Activated naive CD8-positive, alpha-beta T cell treated with anti-CD3 and anti-CD28 coated beads, Interleukin-2, amount 50 U/mL, for 24 hours (primary cell): ENCODE measurements at regions not wholly inside any gene's neighbourhood (a gene's known extent, or its start where the extent isn't known, plus 50 kb on each side); places are given as distances from the start of the nearest gene placed in this dataset.
A peak's percentile ranks its signal among the peaks of the same experiment; 100 is the strongest.

Experiments used
- ATAC-seq: fragments of 150-1000 bp; cut with Tn5 transposase; one replicate; pipeline ENCODE4 v1.10.0; 2021
- DNase-seq: peaks from one replicate; pipeline ENCODE4 v3.0.0; 2021
- H3K27ac Mint-ChIP-seq: one replicate; pipeline ENCODE4 v1.8.0; 2021; ENCODE audit warnings: mild to moderate bottlenecking, mixed read lengths
- H3K27me3 Mint-ChIP-seq: one replicate; pipeline ENCODE4 v1.8.0; 2021; ENCODE audit warnings: mixed read lengths
- H3K36me3 Mint-ChIP-seq: one replicate; pipeline ENCODE4 v1.8.0; 2021; ENCODE audit warnings: low read depth, mixed read lengths
- H3K4me1 Mint-ChIP-seq: one replicate; pipeline ENCODE4 v1.8.0; 2021; ENCODE audit warnings: mixed read lengths
- H3K4me3 Mint-ChIP-seq: one replicate; pipeline ENCODE4 v1.8.0; 2021; ENCODE audit warnings: mild to moderate bottlenecking, moderate library complexity, mixed read lengths
- H3K9me3 Mint-ChIP-seq: one replicate; pipeline ENCODE4 v1.8.0; 2021; ENCODE audit warnings: mixed read lengths

- DNase-seq (no peak), ATAC-seq (no peak)
- Mint-ChIP-seq H3K4me3 (no peak overlapping the region), H3K9me3 (no peaks in the 10 kb centered on the region), H3K4me1 (no peaks in the 10 kb centered on the region), H3K36me3 (no peaks in the 10 kb centered on the region), H3K27ac (no peak overlapping the region), H3K27me3 (peaks cover 20% of the 10 kb centered on the region)
These were observed 60.6 kb upstream of the CD34 start for GRCh38 chr1:207971331-207972219.

GRCh38 chr1:207970329-207971233 is 59.7 kb upstream of the CD34 start:
- no peak overlapping the region for H3K27ac Mint-ChIP-seq
- H3K27me3 Mint-ChIP-seq, result peaks cover 20% of the 10 kb centered on the region
- ATAC-seq, result no peak

GRCh38 chr1:207969528-207969927 is 58.6 kb upstream of the CD34 start:
- no peaks in the 10 kb centered on the region for H3K9me3 Mint-ChIP-seq
- H3K27me3 Mint-ChIP-seq, result peaks cover 18% of the 10 kb centered on the region
- no peak for DNase-seq
- no peaks in the 10 kb centered on the region for H3K36me3 Mint-ChIP-seq
- no peaks in the 10 kb centered on the region for H3K4me1 Mint-ChIP-seq
- no peak overlapping the region for H3K27ac Mint-ChIP-seq
- ATAC-seq, result no peak
- no peak overlapping the region for H3K4me3 Mint-ChIP-seq

More at GRCh38 chr1:207970329-207971233, 59.7 kb upstream of the CD34 start:
- DNase-seq, result no peak
- Mint-ChIP-seq H3K4me1 (no peaks in the 10 kb centered on the region), H3K9me3 (no peaks in the 10 kb centered on the region), H3K4me3 (no peak overlapping the region), H3K36me3 (no peaks in the 10 kb centered on the region)

- DNase-seq, result no peak
- H3K27me3 Mint-ChIP-seq, result peaks cover 13% of the 10 kb centered on the region
- peaks cover 3% of the 10 kb centered on the region for H3K4me1 Mint-ChIP-seq
- ATAC-seq, result no peak
- H3K9me3 Mint-ChIP-seq, result no peaks in the 10 kb centered on the region
- no peaks in the 10 kb centered on the region for H3K36me3 Mint-ChIP-seq
- H3K27ac Mint-ChIP-seq, result no peak overlapping the region
- H3K4me3 Mint-ChIP-seq, result no peak overlapping the region
These were observed 57.6 kb upstream of the CD34 start for GRCh38 chr1:207968521-207969009.

- H3K27me3 Mint-ChIP-seq, result peaks cover 7% of the 10 kb centered on the region
- H3K27ac Mint-ChIP-seq, result no peak overlapping the region
- ATAC-seq (no peak), DNase-seq (no peak)
- H3K9me3 Mint-ChIP-seq, result no peaks in the 10 kb centered on the region
- no peak overlapping the region for H3K4me3 Mint-ChIP-seq
- peaks cover 7% of the 10 kb centered on the region for H3K4me1 Mint-ChIP-seq
- no peaks in the 10 kb centered on the region for H3K36me3 Mint-ChIP-seq
These were observed 56.8 kb upstream of the CD34 start for GRCh38 chr1:207967703-207968102.

- Mint-ChIP-seq H3K36me3 (no peaks in the 10 kb centered on the region), H3K4me3 (no peak overlapping the region), H3K27me3 (peaks cover 3% of the 10 kb centered on the region), H3K9me3 (no peaks in the 10 kb centered on the region), H3K4me1 (peaks cover 10% of the 10 kb centered on the region), H3K27ac (no peak overlapping the region)
- ATAC-seq (no peak), DNase-seq (no peak)
These were observed 55.6 kb upstream of the CD34 start for GRCh38 chr1:207966521-207966920.

GRCh38 chr1:207965392-207966387 is 54.8 kb upstream of the CD34 start:
- Mint-ChIP-seq H3K27me3 (peaks cover 8% of the 10 kb centered on the region), H3K36me3 (no peaks in the 10 kb centered on the region), H3K4me1 (peaks cover 10% of the 10 kb centered on the region), H3K4me3 (no peak overlapping the region), H3K27ac (no peak overlapping the region), H3K9me3 (no peaks in the 10 kb centered on the region)
- DNase-seq (no peak), ATAC-seq (no peak)

GRCh38 chr1:207964195-207964966 is 53.5 kb upstream of the CD34 start:
- H3K36me3 Mint-ChIP-seq, result no peaks in the 10 kb centered on the region
- H3K4me3 Mint-ChIP-seq, result no peak overlapping the region
- peaks cover 13% of the 10 kb centered on the region for H3K4me1 Mint-ChIP-seq
- ATAC-seq (no peak), DNase-seq (no peak)
- H3K27me3 Mint-ChIP-seq, result peaks cover 20% of the 10 kb centered on the region
- no peaks in the 10 kb centered on the region for H3K9me3 Mint-ChIP-seq
- no peak overlapping the region for H3K27ac Mint-ChIP-seq

GRCh38 chr1:207963427-207964194 is 52.7 kb upstream of the CD34 start:
- H3K27ac Mint-ChIP-seq, result peak overlapping the region; percentile 68
- DNase-seq (peak; percentile 88), ATAC-seq (peak; percentile 82)
- H3K36me3 Mint-ChIP-seq, result no peaks in the 10 kb centered on the region
- peaks cover 20% of the 10 kb centered on the region for H3K27me3 Mint-ChIP-seq
- H3K9me3 Mint-ChIP-seq, result no peaks in the 10 kb centered on the region
- peaks cover 13% of the 10 kb centered on the region for H3K4me1 Mint-ChIP-seq
- H3K4me3 Mint-ChIP-seq, result peak overlapping the region; percentile 77

- H3K4me1 Mint-ChIP-seq, result peaks cover 13% of the 10 kb centered on the region
- DNase-seq (peak; percentile 37), ATAC-seq (peak; percentile 14)
- peaks cover 27% of the 10 kb centered on the region for H3K27me3 Mint-ChIP-seq
- peak overlapping the region; percentile 60 for H3K27ac Mint-ChIP-seq
- H3K36me3 Mint-ChIP-seq, result no peaks in the 10 kb centered on the region
- no peaks in the 10 kb centered on the region for H3K9me3 Mint-ChIP-seq
- H3K4me3 Mint-ChIP-seq, result peak overlapping the region; percentile 77
These were observed 51.9 kb upstream of the CD34 start for GRCh38 chr1:207962716-207963426.
